HG03457 (cell line): ENCODE measurements at regions not wholly inside any gene's neighbourhood (a gene's known extent, or its start where the extent isn't known, plus 50 kb on each side); places are given as distances from the start of the nearest gene placed in this dataset.
"Not testable (repeated sequence)": the region's sequence is repeated elsewhere in the genome, so short reads cannot be mapped to it uniquely, and the experiment has no call there.

Experiments
- ATAC-seq: cut with Tn5 transposase; IDR thresholded peaks from one replicate; pipeline ENCODE4 v1.9.1; 2021; ENCODE audit warnings: moderate number of reproducible peaks; ENCODE audit not compliant: unreplicated experiment

DNA sequence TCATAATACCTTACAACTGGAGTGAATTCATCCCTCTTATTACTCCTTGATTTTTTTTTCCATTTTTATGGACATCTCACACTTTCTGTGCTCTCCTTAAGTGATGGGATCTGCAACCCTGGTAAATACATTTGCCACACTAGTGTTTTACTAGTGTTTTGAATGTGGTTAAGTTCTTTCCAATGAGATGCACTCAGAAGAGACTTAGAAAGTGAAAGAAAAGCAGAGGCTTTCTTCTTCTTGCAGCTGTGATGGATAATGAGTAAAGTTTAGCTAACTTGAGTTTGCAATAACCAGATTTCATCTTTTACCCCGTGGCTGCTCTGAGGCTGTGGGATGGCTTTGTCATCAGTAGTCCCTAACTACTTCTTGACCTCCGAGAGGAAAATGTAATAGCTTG lies 1248.4 kb downstream of the NSUN3 start:
- ATAC-seq: peak; percentile 61

DNA sequence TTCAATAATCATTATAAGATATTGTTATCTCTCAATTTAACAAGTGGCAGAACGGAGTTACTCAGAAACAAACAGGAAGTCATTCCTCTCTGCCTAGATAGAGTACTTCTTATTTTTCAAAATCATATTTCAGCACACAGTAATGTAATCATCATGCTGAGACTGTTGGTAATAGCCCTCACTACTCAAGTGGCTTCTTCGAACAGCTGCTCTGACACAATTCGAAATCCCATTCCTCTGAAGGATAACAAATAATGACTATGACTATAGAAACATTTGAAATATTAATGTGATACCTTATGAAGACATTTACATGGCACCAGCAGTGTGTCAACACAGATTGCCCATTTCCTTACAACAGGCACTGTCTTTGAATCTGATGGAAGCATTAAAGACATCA lies 1249.8 kb downstream of the NSUN3 start:
- ATAC-seq: no peak

DNA sequence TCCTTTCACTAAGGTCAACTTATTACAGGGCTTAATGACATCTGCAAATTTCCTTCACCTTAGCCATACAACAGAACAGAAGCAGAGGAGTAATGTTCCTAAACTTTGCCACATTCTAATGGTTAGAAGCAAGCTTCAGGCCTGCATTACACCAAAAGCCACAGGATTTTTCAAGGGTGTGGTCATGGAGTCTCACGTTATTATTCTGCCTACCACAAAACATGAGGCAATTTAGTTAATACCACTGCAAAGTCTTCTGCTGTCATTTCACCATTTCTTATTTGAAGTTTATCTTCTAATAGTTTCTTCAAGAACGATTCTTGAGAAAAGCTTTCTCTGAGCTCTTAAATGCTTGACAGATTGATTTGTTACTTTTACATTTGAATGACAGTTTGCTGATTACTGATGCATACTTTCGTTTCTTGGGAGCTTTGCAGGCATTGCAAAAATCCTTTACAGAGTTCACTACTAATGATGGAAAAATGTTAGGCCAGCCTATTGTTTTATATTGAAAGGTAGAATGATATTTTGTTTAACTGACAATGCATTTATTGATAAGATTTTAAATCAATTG lies 1257.1 kb downstream of the NSUN3 start:
- ATAC-seq: no peak

DNA sequence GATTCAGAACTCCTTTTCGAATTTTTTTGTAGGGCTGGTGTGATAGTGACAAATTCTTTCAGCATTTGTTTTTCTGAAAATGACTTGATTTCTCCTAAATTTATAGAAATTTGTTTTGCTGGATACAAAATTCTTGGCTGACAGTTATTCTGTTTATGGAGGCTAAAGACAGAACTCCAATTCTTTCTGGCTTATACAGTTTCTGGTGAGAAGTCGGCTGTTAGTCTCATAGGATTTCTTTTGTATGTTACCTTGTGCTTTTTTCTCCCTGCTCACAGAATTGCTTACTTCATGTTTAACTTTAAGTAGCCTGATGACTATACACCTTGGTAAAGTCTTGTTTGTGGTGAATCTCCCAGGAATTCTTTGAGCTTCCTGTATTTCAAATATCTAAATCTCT lies 1264.6 kb downstream of the NSUN3 start:
- no peak for ATAC-seq

DNA sequence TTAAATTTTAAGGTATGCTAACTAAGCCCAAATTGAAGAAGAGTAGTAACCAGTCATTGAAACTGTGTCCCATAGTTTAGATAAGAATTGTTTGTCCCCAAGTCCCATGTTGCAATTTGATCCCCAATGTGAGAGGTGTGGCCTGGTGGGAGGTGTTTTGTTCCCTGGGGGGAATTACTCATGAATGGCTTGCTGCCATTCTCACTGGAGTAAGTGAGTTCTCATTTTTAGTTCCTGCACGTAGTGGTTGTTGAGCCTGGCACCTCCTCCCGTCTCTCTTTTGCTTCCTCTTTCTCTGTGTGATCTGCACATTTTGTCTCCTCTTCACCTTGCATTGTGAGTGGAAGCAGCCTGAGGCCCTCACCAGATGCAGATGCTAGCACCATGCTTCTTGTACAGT lies 1271.0 kb downstream of the NSUN3 start:
- no peak for ATAC-seq

DNA sequence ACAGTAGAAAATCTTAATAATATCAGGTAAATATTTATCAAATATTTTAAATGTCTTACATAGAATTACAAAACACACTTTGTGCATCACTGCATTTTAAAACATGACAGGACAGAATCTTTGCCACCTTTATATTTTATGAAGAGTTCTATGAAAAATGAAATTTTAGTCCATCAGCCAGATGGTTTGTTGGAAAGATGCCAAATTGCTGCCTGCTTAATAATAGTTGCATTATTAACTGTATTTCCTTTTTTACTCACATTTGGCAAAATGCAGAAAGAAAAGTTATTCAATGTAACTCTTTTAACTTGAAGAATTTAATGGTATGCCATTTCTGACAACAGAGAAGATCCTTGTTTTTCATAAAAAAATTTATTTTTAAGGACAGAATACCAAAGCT lies 1271.6 kb downstream of the NSUN3 start:
- no peak for ATAC-seq

DNA sequence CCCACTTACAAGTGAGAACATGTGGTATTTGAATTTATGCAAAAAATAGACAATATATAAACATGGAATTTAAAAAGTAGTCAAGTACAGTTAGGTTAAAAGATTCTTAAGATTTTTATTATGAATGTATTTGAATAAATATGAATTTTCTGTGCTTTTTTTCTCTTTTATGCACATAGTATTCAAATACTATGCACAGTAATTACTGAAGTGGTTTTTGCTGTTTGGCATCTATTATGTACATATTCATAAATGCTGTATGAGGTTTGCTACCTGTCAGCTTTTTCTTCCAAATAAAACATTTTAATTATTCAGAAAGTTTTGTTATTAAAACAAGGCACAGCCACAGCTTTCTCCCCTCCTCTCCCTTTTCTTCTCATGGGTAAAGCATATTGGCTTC lies 1272.7 kb downstream of the NSUN3 start:
- ATAC-seq: no peak

DNA sequence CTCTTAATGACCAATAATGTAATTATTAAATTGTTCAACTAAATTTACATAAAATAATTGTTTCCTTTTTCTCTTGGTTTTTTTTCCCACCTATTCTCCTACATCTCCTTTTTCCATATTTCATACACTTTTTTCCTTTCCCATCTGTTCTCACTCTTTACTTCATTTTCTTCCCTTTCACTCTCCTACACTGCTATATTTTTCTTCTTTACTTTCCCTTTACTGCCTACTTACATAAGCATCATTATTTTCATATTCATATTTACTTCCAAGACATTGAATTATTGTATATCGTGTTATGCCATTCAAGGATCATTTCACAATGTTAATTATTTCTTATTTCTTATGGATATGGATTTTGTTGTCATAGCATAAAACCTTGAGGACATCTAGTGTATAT lies 1275.6 kb downstream of the NSUN3 start:
- ATAC-seq: no peak

DNA sequence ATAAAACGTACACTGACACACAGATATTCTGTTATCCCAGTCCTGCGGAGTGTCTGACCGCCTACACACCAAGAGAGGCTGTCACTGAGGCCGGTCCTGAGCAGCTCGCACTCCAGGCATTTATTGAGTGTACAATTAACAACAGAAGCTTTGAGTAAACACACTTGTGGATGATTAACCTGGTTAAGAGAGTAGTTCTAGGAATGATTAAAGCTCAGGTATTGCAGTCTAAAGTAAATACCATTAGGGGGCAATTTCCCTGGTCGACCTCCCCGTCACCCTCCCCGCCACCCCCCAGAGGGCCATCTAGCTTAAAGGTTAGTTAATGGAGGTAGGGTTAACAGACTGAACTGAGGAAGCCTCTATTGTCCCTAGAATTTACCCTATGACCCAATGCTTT lies 1278.5 kb downstream of the NSUN3 start:
- no peak for ATAC-seq

DNA sequence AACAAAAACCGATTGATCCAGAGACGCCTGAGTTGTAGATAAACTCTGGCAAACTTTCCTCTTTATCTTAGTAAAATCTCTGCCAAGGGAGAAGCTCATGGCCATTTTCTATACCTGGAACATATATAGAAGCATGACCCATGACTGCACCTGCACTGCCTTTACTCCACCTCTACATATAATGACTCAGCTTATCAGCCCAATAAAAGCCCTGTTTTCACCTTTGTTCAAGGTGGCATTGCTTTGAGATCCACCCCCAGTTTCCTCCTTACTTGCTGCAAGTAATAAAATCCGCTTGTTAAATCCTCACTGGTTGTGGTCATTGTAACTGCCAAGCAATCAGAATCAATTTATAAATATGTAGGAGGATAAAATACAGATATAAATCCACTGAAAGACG lies 1280.4 kb downstream of the NSUN3 start:
- no peak for ATAC-seq

DNA sequence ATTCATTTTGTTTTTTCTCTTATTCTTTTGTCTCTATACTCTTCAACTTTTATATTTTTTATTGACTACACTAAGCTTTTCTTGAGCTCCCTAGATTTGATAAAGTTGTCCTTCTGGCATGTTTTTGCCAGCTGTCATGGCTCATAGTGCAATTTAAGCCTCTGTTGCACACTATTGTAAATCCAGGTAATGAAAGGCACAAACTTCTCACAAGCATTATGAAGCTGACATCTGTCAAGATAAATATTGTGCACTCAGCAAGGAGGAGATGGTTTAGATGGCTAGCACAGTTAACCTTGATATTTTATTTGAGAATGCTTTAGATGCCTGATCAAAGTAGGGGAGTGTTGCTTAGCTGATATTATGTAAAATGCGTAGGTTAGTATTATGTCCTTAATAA lies 1280.9 kb downstream of the NSUN3 start:
- ATAC-seq: no peak

DNA sequence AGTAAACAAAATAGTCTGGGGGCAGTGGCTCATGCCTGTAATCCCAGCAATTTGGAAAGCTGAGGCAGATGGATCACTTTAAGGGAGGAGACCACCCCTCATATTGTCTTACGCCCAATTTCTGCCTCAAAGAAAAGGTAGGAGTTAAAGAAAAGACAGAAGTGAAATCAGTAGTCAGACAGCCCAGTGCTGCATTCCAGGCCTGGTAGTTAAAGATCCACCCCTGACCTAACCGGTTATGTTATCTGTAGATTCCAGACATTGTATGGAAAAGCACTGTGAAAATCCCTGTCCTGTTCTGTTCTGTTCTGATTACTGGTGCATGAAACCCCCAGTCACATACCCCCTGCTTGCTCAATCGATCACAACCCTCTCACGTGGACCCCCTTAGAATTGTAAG lies 1285.1 kb downstream of the NSUN3 start:
- ATAC-seq: not testable (repeated sequence)

DNA sequence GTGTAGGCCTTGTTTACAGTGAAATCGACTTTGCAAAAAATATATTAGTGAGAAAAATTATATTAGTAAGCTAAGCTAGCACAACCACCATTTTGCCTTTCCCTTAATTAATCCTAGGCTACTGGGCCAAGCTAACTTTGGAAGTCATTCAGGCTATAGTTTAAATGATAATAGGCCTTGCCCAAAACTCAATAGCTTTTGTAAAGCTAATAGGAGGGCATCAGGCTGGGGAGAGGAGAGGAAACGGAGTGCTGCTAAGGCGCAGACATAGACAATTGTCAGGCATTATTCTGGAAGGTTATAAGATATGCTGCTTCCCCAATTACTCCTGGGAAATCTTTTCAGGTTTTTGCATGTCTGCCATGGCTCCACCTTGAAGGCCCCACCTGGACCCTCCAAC lies 1286.0 kb downstream of the NSUN3 start:
- no peak for ATAC-seq

DNA sequence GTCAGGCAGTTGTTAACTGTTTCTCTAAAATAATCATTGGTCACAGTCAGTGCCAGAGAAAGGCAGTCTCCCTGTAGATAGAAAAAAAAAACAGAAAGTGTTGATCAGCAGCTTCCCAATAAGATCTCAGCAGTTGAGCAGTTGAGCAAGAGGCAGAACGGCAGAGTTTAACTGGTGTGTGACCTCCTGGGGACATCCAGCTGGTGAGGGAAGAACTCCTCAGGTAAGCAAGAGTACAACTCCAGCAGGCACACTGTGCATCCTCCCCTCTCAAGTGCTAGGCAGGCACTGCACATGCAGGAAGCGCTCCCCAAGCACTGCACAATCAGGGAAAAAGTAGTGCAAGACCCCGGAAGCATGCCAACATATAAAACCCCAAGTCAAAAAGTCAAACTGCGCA lies 1287.2 kb downstream of the NSUN3 start:
- ATAC-seq: no peak

DNA sequence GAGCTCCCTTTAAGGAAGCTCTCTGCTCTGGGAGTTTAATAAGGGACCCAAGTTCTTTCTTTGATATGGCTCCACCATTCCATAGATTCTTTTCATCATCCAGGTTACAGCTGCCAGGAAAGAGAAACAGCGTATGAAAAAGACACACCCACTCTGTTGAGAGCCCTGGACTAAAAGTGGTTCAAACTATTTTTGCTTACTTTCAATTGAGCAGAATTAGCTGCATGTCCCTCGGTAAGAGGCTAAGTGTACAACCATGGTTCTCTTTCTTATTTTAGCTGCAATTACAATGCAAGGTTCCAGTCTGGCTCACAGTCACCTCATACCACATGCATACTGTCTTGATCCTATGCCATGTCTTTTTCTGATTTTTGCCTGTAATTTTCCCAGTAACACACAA lies 1288.3 kb downstream of the NSUN3 start:
- ATAC-seq: no peak

DNA sequence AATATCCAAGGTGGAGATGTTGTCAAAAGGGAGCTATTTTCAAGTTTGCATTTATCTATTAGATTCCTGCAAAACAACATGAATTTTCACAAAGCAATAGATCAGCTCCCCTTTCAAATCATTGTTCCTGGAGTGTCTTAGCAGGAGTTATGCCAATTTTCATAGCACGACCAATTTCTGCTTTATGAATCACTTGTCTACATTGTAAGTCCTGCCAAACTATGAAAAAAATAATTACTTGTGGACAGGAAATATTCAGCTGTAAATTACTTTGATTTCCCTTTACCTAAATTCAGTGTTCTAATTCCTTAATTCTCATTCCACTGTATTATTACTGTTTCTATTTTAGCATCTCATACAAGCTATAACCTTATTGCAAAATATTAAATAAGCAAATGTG lies 1289.6 kb downstream of the NSUN3 start:
- ATAC-seq: no peak

DNA sequence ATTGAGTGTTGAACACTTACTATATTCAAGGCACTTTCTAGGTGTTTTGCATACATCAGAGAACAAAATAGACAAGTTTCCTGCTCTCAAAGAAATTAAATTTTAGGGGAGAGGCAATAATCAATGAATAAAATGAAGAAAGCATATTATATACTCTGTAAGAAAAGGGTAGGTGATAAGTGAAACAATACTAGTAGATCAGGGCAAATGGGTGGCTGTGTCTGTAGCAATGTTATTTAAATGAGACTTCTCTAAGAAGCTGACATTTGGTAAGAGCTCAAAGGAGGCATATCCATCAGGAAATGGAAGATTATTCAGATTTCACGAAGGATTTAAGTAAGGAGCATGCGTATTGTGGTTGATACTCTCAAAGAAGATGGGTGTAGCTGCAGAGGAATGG lies 1291.6 kb downstream of the NSUN3 start:
- ATAC-seq: no peak

DNA sequence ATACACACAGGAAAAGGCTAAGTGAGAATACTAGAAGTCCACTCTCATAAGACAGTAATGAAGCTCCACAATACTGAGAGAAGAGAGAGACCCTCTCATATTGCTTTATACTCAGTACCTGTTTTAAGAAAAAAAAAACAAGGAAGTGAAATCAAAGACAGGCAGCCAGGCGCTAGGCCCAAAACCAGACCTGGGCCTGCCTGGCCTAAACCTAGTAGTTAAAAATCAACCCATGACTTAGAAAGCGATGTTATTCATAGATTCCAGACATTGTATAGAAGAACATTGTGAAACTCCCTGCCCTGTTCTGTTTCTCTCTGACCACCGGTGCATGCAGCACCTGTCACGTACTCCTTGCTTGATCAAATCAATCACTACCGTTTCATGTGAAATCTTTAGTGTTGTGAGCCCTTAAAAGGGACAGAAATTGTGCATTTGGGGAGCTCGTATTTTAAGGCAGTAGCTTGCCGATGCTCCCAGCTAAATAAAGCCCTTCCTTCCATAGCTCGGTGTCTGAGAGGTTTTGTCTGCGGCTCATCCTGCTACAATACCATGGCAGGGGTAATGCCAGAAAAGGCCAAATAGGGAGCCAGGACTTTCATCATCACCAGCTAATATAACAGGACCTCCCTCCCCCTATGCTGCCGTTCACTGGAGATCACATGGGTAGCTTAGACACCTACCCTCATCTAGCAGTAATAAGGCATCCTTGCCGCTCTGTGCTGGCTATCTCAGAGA lies 1294.1 kb downstream of the NSUN3 start:
- ATAC-seq: peak; percentile 67

DNA sequence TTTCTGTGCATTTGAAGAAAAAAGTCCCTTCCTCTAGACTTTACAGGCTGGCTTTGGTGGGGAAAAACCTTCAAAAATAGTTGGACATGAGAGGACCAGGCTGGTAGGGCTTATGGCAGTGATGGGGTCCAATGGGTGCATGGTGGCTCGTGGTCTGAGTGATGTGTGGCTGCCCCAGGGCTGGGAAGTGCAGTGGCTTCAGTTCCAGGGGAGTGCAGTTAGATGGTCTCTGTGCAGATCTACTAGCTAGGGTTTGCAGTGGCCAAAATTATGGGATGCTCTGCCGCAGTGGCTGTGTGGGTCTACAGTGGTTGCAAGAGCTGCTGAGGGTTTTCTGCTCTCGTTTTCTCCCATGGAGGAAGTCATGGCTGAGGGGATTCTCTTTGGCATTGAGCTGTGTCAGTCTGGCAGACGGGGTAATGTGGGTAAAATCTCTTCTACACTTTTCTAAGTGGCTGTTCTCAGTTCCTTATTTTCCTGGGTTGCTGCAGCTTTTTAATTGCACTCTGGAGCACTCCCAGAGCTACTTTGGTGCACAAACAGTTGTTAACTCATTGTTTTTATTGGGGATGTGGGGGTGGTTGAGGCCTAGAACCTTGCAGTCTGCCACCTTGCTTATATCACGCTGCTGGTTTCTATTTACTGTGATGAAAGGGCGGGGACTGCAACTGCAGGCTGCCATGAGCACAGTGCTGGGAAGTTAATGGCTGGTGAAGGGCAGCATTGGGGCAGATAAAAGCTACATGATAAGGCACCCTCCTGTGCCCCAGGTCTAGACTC lies 1324.6 kb downstream of the NSUN3 start:
- no peak for ATAC-seq

DNA sequence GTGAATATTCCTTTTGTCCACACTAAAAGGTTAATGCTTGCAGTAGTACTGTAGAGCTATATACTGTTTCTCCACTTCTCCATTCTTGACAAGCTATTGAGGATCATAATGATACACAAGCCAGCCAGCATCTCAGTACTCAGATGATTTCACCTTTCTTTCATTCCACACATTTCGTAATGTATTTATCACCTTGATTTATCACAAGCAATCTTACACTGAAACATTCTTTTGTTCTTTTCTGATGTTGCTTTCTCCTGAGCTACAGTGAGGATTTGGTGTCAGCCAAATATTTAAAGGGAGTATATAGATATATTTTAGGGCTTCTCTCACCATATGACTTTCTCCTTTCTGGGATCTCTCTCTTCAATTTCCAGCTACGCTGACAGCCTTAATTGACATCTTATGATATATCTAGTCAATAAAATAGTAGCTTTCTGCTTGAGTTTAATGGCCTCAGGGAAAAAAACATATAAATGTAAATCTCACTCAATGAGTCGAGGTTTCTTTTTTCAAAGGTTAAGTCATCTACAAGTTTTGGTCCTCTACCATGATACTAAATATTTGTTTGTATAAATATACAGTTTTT lies 1327.0 kb downstream of the NSUN3 start:
- ATAC-seq: no peak

DNA sequence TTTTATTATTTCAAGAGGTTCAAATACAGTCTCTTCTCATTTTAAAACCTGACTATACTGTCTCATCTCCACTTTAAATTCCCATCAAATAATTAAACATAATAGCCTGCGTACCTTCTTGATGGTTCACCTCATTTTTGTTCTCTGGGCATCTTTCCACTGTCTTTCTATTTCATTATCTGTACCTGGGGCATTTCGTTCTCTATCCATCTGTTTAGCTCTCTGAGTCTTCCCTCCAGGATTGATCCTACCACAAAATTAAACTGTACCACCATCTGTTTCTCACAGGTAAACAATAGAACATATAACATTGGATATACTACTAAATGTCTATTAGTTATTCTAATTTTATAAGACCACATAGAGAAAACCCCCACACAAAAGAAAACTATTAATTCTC lies 1331.4 kb downstream of the NSUN3 start:
- ATAC-seq: no peak

DNA sequence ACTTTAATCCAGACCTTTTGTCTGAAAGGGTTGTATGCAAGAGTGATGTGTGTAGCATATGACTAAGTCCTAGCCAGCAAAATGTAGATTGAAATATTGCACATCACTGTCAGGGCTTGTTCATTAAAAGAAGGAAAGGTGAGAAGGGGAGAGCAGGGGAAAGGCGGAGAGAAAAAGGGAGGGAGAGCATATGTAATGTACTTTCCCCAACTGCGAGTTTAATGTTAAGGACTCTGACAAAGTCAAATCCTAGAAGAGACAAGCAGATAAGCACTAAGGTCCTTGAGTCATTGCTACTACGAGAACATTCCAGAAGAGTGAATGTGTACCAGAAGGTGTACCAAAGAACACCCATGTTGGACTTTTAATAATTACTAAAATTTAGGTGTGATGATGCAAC lies 1336.7 kb downstream of the NSUN3 start:
- no peak for ATAC-seq
